ENCODE measurements at regions not wholly inside any gene's neighbourhood (a gene's known extent, or its start where the extent isn't known, plus 50 kb on each side); places are given as distances from the start of the nearest gene placed in this dataset.
"Not testable (repeated sequence)": the region's sequence is repeated elsewhere in the genome, so short reads cannot be mapped to it uniquely, and the experiment has no call there.

DNA sequence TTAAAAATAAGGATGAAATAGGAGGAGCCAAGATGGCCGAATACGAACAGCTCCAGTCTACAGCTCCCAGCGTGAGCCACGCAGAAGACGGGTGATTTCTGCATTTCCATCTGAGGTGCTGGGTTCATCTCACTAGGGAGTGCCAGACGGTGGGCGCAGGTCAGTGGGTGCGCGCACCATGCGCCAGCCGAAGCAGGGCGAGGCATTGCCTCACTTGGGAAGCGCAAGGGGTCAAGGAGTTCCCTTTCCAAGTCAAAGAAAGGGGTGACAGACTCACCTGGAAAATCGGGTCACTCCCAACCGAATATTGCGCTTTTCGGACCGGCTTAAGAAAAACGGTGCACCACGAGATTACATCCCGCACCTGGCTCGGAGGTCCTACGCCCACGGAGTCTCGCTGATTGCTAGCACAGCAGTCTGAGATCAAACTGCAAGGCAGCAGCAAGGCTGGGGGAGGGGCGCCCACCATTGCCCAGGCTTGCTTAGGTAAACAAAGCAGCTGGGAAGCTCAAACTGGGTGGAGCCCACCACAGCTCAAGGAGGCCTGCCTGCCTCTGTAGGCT lies 323.2 kb upstream of the PIK3C3 start:
- H3K4me2 ChIP-seq (ENCODE audit: control insufficient read depth, insufficient read depth); H3K4me3 ChIP-seq; ATAC-seq; POLR2A ChIA-PET; H3K27ac ChIP-seq (ENCODE audit: control insufficient read depth, insufficient read depth); RAD21 ChIA-PET (ENCODE audit: unreplicated experiment); SMC1A ChIA-PET (ENCODE audit: uncharacterized antibody, unreplicated experiment); in situ Hi-C loops (cut with MboI); H3K79me2 ChIP-seq (ENCODE audit: control insufficient read depth, insufficient read depth, low read length); intact Hi-C loops (cut with micrococcal nuclease; ENCODE audit: unreplicated experiment); CTCF ChIA-PET; H3K4me1 ChIP-seq (ENCODE audit: control insufficient read depth, insufficient read depth, low read length); H2AFZ ChIP-seq (ENCODE audit: control insufficient read depth, low read depth, low read length); H4K20me1 ChIP-seq (ENCODE audit: control insufficient read depth, insufficient read depth); H3K9me3 ChIP-seq (replicated peaks; ENCODE audit: control insufficient read depth, insufficient read depth, low read length); FAIRE-seq; H3K27me3 ChIP-seq (replicated peaks in 1 of 2; ENCODE audit: control insufficient read depth in 2 of 2, insufficient read depth in 2 of 2, low read length in 1 of 2); H3K9ac ChIP-seq (ENCODE audit: control insufficient read depth, insufficient read depth, low read length); DNase-seq (ENCODE audit: low read depth, low spot score); BruUV-seq (replicated peaks); H3K36me3 ChIP-seq (ENCODE audit: control insufficient read depth in 2 of 2, insufficient read depth in 2 of 2, low read length in 1 of 2): not testable (repeated sequence)
- 77% methylated on average over 22 of the region's 26 CpGs for whole genome bisulfite sequencing (ENCODE audit: insufficient coverage, insufficient replicate concordance, low lambda C conversion rate, missing lambda C conversion rate)

DNA sequence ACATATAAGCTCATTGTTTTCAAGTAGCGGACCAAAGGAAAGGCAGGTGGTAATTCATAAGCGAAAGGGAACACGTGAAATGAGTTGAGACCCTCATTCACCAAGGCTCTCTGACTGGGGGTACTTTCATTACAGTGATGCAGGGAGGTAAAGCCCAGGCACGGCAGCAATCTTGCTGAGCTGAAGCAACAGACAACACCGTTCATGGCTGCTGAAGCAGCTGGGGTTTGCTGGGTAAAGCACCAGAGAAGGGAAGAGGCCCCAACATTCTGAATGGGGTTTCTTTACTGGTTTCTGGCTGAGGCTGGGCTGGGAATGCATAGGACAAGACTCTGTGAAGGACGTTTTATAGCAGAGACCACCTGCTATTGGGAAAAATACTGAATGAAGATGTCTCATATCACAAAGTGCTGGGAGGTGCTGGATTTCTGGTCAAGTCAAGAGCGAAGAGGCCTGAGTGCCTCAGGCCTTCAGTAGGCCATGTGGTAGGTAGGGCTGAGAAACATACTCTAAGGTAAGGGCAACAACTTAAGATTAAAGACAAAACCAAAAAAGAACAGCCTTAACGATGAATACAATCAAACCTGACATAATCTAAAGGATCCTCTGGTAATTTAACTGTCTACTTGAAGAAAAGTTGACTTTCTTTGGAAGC lies 324.7 kb upstream of the PIK3C3 start:
- BruUV-seq (replicated peaks), result no TSS peak
- Histone ChIP-seq H3K27me3 (replicated peaks in 1 of 2; ENCODE audit: control insufficient read depth in 2 of 2, insufficient read depth in 2 of 2, low read length in 1 of 2) (no peaks in the 10 kb centered on the region), H4K20me1 (ENCODE audit: control insufficient read depth, insufficient read depth) (no peaks in the 10 kb centered on the region), H3K36me3 (ENCODE audit: control insufficient read depth in 2 of 2, insufficient read depth in 2 of 2, low read length in 1 of 2) (no peaks in the 10 kb centered on the region), H3K4me2 (ENCODE audit: control insufficient read depth, insufficient read depth) (no peak overlapping the region), H3K79me2 (ENCODE audit: control insufficient read depth, insufficient read depth, low read length) (no peaks in the 10 kb centered on the region), H3K9me3 (replicated peaks; ENCODE audit: control insufficient read depth, insufficient read depth, low read length) (no peaks in the 10 kb centered on the region), H3K4me1 (ENCODE audit: control insufficient read depth, insufficient read depth, low read length) (no peaks in the 10 kb centered on the region), H3K4me3 (no peak overlapping the region), H3K9ac (ENCODE audit: control insufficient read depth, insufficient read depth, low read length) (no peak overlapping the region), H3K27ac (ENCODE audit: control insufficient read depth, insufficient read depth) (no peak overlapping the region), H2AFZ (ENCODE audit: control insufficient read depth, low read depth, low read length) (no peak overlapping the region)
- POLR2A ChIA-PET, result no interaction called here
- SMC1A ChIA-PET (ENCODE audit: uncharacterized antibody, unreplicated experiment), result interaction anchor here (1.2 kb wide), 1 partner anchor 13 kb away, joined by 3 read pairs; no protein-coding TSS in a partner anchor
- RAD21 ChIA-PET (ENCODE audit: unreplicated experiment), result no interaction called here
- intact Hi-C loops (cut with micrococcal nuclease; ENCODE audit: unreplicated experiment), result no loop called here
- WGBS (ENCODE audit: insufficient coverage, insufficient replicate concordance, low lambda C conversion rate, missing lambda C conversion rate), result 18% methylated on average over 8 of the region's 8 CpGs
- CTCF ChIA-PET, result no interaction called here
- no peak for DNase-seq (ENCODE audit: low read depth, low spot score)
- in situ Hi-C loops (cut with MboI), result no loop called here
- ATAC-seq, result no peak
- no peak for FAIRE-seq
- no peak for TF ChIP-seq POLR2AphosphoS2 (IDR thresholded peaks at IDR 0.05; ENCODE audit: low read depth, low read length)
- no peak for TF ChIP-seq CHD2 (IDR thresholded peaks at IDR 0.05; ENCODE audit: borderline replicate concordance, low read depth, low read length)
- no peak for TF ChIP-seq POLR2A (IDR thresholded peaks at IDR 0.05; ENCODE audit: low read depth, low read length)
- TF ChIP-seq ZNF622 (IDR thresholded peaks at IDR 0.05), result no peak
- no peak for TF ChIP-seq HCFC1 (IDR thresholded peaks at IDR 0.05; ENCODE audit: low read length)
- no peak for TF ChIP-seq CEBPZ (IDR thresholded peaks at IDR 0.05; ENCODE audit: low read depth, low read length)
- TF ChIP-seq MYB (IDR thresholded peaks at IDR 0.05; ENCODE audit: borderline replicate concordance, low read depth, low read length), result no peak
- TF ChIP-seq HDAC6 (IDR thresholded peaks at IDR 0.05; ENCODE audit: unreplicated experiment), result no peak
- TF ChIP-seq, protein P1, sequence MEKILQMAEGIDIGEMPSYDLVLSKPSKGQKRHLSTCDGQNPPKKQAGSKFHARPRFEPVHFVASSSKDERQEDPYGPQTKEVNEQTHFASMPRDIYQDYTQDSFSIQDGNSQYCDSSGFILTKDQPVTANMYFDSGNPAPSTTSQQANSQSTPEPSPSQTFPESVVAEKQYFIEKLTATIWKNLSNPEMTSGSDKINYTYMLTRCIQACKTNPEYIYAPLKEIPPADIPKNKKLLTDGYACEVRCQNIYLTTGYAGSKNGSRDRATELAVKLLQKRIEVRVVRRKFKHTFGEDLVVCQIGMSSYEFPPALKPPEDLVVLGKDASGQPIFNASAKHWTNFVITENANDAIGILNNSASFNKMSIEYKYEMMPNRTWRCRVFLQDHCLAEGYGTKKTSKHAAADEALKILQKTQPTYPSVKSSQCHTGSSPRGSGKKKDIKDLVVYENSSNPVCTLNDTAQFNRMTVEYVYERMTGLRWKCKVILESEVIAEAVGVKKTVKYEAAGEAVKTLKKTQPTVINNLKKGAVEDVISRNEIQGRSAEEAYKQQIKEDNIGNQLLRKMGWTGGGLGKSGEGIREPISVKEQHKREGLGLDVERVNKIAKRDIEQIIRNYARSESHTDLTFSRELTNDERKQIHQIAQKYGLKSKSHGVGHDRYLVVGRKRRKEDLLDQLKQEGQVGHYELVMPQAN (conservative IDR thresholded peaks at IDR 0.05), result no peak
- TF ChIP-seq BCL11A (IDR thresholded peaks at IDR 0.05; ENCODE audit: low read depth, low read length), result no peak
- no peak for TF ChIP-seq POU2F2 (IDR thresholded peaks at IDR 0.05; ENCODE audit: borderline replicate concordance, low read depth, low read length)
- TF ChIP-seq ATF3 (IDR thresholded peaks at IDR 0.05; ENCODE audit: borderline replicate concordance, extremely low read depth, low read depth, low read length), result no peak
- TF ChIP-seq FOXK2 (IDR thresholded peaks at IDR 0.05), result no peak

All from GM12878 (cell line).